ENCODE measurements at regions not wholly inside any gene's neighbourhood (a gene's known extent, or its start where the extent isn't known, plus 50 kb on each side); places are given as distances from the start of the nearest gene placed in this dataset.
"Not testable (repeated sequence)": the region's sequence is repeated elsewhere in the genome, so short reads cannot be mapped to it uniquely, and the experiment has no call there.

DNA sequence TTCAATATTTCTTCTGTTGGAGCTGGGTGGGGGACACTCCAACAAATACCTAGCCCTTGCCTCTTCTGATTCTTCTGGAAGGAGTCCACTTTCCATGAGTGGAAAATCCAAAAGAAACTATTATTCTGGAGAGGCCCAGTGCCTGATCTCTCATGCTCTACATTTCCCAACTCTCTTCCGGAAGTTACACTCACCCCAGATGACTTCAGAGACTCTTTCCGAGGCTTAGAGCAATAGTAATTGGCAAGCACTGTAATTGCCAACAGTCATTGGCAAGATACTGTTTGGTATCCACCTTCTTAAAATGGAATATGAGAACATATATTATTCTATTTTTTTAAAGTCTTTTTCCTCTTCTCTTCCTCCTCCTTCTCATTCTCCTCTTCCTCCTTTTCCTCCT is 60.5 kb upstream of the CYRIA start:
- DNase-seq (ENCODE audit: low spot score): no peak

DNA sequence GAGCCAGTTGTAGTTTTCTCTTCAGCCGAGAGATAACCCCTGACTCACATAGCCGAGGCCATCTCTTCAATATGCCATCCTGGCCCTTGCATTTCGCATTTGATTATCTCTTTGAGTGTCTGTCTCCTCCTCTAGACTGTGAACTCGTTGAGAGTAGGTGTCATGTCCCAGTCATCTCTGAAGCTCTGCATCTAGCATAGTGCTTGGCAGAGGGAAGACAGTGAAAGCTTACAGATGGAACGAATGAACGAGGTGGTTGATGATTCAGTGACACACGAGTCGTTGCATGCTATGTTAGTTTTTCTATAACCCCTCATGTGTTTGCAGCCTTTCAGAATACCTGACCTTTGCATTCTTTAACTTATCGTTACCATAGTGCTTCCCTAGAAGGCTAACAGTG is 59.9 kb upstream of the CYRIA start:
- DNase-seq (ENCODE audit: low spot score): no peak

DNA sequence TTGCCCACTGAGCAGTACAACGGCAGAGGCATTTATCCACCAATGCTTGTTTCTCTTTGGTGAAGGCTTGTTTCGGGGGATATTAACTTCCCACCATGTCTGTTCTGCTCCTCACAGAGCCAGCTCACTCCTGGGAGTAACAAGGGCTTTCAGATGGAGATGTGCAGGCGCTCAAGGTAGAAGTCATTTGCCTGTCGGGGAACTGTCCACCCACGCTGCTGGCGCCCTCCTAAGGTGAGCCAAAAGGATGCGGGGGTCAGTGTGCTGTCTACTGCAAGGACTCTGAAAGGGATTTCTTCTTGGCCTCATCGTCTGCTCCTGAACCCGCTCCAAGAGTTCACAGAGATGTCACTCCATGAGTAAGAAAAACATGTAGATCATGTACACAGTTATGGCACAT is 57.0 kb upstream of the CYRIA start:
- DNase-seq (ENCODE audit: low spot score): no peak

DNA sequence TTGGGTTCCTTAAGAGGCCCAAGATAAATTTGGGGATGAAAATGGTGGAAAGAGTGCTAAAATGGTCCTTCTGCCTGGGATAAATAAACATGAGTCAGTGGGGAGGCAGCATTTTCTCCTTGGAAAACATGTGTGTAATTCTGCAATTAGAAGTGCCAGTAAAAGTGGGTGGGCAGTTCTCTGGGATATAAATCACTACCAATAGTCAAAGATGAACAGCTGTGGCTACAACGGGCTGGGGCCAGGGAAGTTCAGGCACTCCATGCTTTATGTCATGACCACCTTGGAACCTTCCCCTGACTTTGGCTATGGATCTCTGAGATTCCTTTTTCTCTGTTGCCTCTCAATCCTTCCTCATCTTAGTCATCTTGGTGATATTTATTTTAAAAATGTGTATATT is 56.5 kb upstream of the CYRIA start:
- DNase-seq (ENCODE audit: low spot score): no peak

DNA sequence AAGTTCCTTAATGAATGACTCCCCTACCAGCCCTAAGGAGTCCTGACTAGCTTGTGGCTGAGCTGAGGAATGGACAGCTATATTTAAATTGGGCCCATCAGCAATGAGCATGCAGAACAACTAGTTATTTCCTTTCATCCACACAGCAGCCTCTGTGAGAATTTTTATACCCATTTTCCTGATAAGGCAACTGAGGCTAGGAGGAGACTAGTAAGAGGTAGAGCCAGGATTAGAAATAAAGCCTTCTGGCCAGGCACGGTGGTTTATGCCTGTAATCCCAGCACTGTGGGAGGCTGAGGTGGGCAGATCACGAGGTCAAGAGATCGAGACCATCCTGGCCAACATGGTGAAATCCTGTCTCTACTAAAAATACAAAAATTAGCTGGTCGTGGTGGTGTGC is 55.9 kb upstream of the CYRIA start:
- DNase-seq (ENCODE audit: low spot score): not testable (repeated sequence)

DNA sequence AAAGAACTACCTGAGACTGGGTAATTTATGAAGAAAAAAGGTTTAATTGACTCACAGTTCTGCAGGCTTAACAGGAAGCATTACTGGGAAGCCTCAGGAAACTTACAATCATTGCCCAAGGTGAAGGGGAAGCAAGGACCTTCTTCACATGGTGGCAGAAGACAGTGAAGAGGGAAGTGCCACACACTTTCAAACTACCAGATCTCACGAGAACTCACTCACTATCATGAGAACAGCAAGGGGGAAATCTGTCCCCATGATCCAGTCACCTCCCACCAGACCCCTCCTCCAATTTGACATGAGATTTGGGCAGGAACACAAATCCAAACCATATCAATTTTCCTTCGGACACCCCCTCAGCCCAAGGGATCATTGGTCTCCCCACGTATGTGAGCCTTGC is 55.1 kb upstream of the CYRIA start:
- DNase-seq (ENCODE audit: low spot score): not testable (repeated sequence)

DNA sequence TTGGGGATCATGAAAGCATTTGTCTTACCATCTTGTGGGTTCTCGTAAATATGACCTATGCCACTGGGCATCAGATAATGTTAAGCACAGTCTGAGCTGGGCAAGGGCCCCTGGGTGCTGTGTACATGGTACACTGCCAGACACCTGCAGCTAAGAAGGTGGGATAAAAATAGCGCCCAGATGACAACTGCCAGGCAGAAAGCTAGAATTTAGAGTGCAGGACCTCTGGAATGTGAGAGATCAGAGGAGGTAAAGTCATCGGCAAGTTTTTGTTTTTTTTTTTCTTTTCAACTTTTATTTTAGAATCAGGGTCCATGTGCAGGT is 53.8 kb upstream of the CYRIA start:
- DNase-seq (ENCODE audit: low spot score): no peak

DNA sequence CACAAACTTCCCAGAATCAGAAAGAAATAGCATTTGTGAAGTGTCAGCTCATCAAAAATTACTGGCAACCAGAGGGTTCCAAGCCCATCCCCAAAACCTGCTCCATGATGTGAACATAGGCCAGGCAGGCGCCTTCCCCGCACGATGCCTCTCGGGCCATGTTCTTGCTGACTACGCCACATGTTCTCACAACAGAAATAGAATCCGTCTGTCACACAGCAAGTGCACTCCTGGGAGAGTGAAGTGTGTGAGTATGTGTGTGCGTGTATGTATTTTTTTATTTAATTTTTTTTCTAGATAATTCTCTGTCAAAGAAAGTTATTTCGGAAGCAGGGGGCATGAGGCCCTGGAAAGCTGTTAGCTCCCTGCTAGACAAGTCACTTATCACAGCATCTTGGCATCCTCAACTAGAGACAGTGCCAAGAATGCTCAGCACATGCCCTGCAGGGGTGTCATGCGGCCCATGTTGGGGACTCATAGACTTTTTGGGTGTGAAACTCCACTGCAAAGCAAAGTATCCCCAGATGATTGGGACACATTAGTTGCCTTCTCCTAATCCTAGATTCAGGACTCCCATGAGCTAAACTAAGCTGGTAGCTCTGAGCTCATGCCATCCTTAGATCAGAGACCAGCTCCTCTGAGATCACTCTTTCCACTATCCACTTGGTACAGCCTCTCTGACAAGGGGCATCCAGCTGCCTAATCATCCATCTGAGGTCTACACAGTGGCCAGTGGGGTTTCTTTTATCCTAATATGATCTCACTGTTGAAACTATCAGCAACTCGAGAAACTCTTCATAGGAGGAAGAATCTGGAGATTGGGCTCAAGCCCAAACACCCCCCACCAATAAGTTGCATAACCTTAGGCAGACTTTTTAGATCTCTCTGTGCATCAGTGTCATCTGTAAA is 53.2 kb upstream of the CYRIA start:
- DNase-seq (ENCODE audit: low spot score): no peak

DNA sequence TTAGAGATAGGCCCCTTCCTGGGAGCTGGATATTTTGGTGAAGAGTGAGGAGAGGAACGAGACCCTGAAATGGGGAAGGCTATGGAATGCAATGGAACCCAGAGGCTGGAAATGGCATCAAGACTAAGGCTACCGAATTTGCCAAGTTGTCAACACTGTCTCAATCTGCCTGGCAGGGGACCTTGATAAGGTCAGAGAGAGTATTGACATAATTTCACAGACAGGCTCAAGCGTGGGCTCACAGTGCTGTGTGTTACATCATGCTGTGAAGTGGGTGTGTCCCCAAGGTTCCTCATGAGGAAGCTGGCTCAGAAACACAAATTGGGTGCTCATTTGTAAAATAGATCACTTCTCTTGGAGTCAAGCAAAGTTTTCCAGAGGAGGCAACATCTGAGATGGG is 51.8 kb upstream of the CYRIA start:
- no peak for DNase-seq (ENCODE audit: low spot score)

DNA sequence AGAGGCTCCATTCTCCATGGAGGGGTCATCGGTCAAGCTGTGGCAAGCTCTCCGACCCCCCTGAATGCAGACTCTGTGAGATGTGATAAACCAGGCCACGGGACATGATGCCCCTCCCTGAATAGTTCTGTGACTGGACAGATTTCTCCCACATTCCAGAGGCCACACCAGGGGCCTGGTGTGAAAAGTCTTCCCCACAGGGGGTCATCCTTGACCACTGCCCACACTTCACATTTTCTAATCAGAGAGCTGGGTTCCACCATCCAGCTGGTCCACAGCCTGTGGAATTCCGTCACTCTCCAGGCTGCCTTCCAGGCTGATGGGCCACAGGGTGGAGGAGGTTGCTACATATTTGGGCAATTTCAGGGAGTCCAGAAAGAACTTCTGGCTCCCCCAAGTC is 51.3 kb upstream of the CYRIA start:
- no peak for DNase-seq (ENCODE audit: low spot score)

DNA sequence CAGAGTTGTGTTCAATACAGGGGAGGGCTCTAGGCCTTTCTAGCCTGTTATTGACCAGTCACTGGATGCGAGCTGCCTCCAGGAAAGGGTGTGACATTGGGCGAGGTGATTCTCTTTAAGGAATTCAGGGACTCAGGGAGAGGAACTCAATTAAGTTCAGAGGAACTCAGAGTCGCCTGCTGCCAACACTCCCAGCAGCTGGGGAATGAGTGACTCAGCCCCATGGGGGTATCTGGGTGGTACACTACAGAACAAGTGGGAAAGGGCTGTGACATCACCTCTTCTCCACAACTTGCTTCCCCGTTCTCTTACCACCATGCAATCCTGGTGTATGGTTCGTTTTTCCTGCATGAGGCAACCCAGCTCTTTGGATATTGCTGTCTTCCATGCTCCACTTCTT is 50.4 kb upstream of the CYRIA start:
- DNase-seq (ENCODE audit: low spot score): no peak

Data from kidney capillary endothelial cell (primary cell).